ENCODE measurements at regions not wholly inside any gene's neighbourhood (a gene's known extent, or its start where the extent isn't known, plus 50 kb on each side); places are given as distances from the start of the nearest gene placed in this dataset.

DNA sequence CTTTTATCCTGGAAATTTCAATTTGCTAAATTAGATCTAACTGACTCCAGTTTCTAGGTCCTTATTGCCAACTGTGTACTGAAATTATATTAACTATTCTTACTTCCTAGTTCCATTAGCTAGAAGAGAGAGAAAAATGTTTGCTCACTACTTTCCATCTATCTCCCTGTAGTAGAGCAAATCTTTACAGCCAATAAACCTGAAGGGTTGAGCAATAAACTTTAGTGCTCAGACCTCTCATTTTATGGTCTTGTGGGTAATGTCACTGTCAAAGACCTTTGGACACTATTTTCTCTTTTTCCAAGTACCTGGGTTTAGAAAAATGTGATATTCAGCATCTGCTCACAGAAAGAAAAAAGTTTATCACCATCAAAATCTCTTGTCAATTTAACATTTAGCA is 237.5 kb upstream of the GEMIN8 start:
- TF ChIP-seq POLR2A (IDR thresholded peaks at IDR 0.05; ENCODE audit: low read depth, low read length) (no peak), TAF1 (IDR thresholded peaks at IDR 0.05; ENCODE audit: borderline replicate concordance, low read depth, low read length) (no peak), POLR2AphosphoS5 (IDR thresholded peaks at IDR 0.05; ENCODE audit: low read depth, low read length) (no peak)
- FAIRE-seq (no peak), DNase-seq (ENCODE audit: insufficient read length) (no peak)

DNA sequence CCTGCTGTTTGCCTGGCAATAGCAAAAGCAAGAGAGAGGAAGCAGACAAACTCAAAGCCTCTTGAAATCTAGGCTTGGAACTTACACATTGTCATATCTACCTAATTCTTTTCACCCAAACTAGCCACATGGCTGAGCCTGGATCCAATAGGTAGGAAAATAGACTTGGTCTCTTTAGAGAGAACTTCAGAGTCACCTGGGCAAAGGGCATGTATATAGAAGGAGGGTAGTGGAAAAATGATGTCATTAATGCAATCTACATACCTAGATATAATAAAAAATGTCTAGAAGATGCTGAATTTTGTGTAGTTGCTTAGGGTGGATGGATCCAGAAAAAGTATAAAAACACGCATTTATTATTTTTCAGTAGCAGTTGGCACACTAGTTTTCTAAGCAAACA is 237.0 kb upstream of the GEMIN8 start:
- no peak for FAIRE-seq
- no peak for DNase-seq (ENCODE audit: insufficient read length)
- no peak for TF ChIP-seq POLR2AphosphoS5 (IDR thresholded peaks at IDR 0.05; ENCODE audit: low read depth, low read length)
- no peak for TF ChIP-seq POLR2A (IDR thresholded peaks at IDR 0.05; ENCODE audit: low read depth, low read length)
- no peak for TF ChIP-seq TAF1 (IDR thresholded peaks at IDR 0.05; ENCODE audit: borderline replicate concordance, low read depth, low read length)

DNA sequence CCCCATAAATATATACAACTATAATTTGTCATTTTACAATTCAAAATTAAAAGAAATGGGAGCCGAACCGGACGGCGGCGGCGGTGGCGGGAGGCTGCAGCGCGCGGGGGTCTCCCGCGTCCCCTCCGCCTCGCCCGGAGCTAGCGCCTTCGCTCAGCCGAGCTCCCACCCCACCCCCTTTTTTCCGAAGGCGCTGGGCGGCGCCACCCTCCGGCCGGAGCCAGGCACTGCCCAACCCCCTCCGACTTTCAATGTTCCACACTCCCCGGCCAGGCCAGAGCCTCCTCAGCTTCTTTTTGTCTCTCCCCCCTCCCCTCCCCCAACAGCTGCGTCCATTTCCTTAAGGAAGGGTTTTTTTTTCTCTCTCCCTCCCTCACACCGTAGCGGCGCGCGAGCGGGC is 214.1 kb upstream of the GEMIN8 start:
- DNase-seq (ENCODE audit: insufficient read length) (no peak), FAIRE-seq (no peak)
- no peak for TF ChIP-seq TAF1 (IDR thresholded peaks at IDR 0.05; ENCODE audit: borderline replicate concordance, low read depth, low read length)
- TF ChIP-seq POLR2AphosphoS5 (IDR thresholded peaks at IDR 0.05; ENCODE audit: low read depth, low read length): no peak

DNA sequence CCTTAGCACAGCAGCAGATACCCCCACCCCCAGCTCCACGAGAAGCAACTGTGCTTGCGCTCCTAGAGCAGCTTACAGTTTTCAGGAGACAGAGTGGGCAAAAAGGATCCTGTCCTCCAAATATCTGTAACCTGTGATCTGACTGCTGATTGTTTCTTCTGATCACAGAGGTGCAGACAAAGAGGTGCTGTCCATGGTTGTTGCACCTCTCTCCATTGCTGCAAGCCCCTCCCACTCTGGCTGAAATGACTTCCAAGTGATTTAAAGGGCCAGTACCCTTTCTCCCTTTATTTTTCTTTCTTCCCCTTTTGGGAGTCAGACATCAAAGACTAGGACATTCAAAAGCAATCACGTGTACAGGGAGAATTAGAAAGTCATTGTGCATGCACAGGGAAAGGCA is 205.3 kb upstream of the GEMIN8 start:
- TF ChIP-seq POLR2AphosphoS5 (IDR thresholded peaks at IDR 0.05; ENCODE audit: low read depth, low read length) (no peak), TAF1 (IDR thresholded peaks at IDR 0.05; ENCODE audit: borderline replicate concordance, low read depth, low read length) (no peak), POLR2A (IDR thresholded peaks at IDR 0.05; ENCODE audit: low read depth, low read length) (no peak)
- DNase-seq (ENCODE audit: insufficient read length): no peak
- no peak for FAIRE-seq

DNA sequence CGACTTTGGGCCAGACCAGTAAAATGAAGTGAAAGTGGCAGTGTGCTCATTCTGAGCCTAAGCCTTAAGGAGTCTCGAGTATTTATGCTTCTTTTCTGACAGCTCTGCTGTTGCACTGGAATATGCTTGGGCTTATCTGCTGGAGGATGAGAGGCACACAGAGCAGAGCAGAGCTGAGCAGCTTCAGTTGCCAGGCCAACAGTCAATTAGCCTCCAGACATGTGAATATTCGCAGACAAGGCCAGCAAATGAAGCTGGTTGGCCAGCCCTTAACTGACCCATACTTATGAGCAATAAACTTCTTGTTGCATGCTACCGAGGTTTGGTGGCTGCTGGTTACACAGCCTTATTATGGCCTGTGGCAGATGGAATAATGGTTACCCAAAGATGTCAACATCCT is 203.0 kb upstream of the GEMIN8 start:
- no peak for TF ChIP-seq TAF1 (IDR thresholded peaks at IDR 0.05; ENCODE audit: borderline replicate concordance, low read depth, low read length)
- no peak for TF ChIP-seq POLR2AphosphoS5 (IDR thresholded peaks at IDR 0.05; ENCODE audit: low read depth, low read length)
- no peak for TF ChIP-seq POLR2A (IDR thresholded peaks at IDR 0.05; ENCODE audit: low read depth, low read length)
- DNase-seq (ENCODE audit: insufficient read length) (no peak), FAIRE-seq (no peak)

GRCh38 chrX:14228611-14229010 is 198.9 kb upstream of the GEMIN8 start:
- no peak for FAIRE-seq
- TF ChIP-seq POLR2A (IDR thresholded peaks at IDR 0.05; ENCODE audit: low read depth, low read length) (no peak), TAF1 (IDR thresholded peaks at IDR 0.05; ENCODE audit: borderline replicate concordance, low read depth, low read length) (no peak), POLR2AphosphoS5 (IDR thresholded peaks at IDR 0.05; ENCODE audit: low read depth, low read length) (no peak)
- DNase-seq (ENCODE audit: insufficient read length): no peak

GRCh38 chrX:14220386-14220944 is 190.8 kb upstream of the GEMIN8 start:
- FAIRE-seq (no peak), DNase-seq (ENCODE audit: insufficient read length) (no peak)
- TF ChIP-seq POLR2AphosphoS5 (IDR thresholded peaks at IDR 0.05; ENCODE audit: low read depth, low read length): no peak
- TF ChIP-seq TAF1 (IDR thresholded peaks at IDR 0.05; ENCODE audit: borderline replicate concordance, low read depth, low read length): no peak
- no peak for TF ChIP-seq POLR2A (IDR thresholded peaks at IDR 0.05; ENCODE audit: low read depth, low read length)

DNA sequence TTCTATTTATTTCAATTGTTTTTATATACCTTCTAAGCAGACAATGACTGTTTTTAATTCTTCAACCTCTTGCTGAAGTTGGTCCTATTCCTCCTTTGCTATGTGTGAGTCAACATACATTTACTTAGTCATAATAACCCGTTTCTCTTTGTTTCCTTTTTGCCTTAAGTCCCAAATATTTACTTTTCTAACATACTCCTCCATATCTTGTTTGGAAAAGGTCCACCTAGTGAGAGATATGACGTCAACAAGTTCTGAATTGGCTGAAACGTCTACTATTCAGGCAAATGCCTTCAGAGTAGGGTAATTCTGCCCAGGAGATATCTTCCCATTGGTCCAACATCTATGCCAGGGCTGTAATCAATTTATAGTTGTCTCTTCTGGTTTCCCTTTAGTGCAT is 179.3 kb upstream of the GEMIN8 start:
- FAIRE-seq (no peak), DNase-seq (ENCODE audit: insufficient read length) (no peak)
- TF ChIP-seq TAF1 (IDR thresholded peaks at IDR 0.05; ENCODE audit: borderline replicate concordance, low read depth, low read length): no peak
- no peak for TF ChIP-seq POLR2A (IDR thresholded peaks at IDR 0.05; ENCODE audit: low read depth, low read length)
- TF ChIP-seq POLR2AphosphoS5 (IDR thresholded peaks at IDR 0.05; ENCODE audit: low read depth, low read length): no peak

DNA sequence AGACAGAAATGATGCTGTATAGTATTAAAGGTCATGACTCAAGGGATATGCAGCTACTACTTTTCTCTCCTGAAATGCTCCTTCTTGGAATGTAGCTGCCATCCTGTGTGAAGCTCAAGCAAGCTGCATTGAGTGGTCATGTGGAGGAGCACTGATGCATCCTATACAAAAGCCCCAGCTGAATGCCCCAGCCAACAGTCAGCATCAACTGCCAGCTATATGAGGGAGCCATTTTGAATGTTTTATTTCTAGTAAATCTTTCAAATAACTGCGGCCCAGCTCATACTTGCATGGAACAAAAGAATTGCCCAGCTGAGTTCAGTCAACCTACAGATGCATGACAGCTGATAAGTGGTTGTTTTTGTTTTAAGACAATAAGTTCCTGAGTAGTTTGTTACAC is 165.0 kb upstream of the GEMIN8 start:
- no peak for DNase-seq (ENCODE audit: insufficient read length)
- FAIRE-seq: no peak
- no peak for TF ChIP-seq POLR2AphosphoS5 (IDR thresholded peaks at IDR 0.05; ENCODE audit: low read depth, low read length)
- no peak for TF ChIP-seq POLR2A (IDR thresholded peaks at IDR 0.05; ENCODE audit: low read depth, low read length)
- no peak for TF ChIP-seq TAF1 (IDR thresholded peaks at IDR 0.05; ENCODE audit: borderline replicate concordance, low read depth, low read length)

- FAIRE-seq: no peak
- TF ChIP-seq POLR2AphosphoS5 (IDR thresholded peaks at IDR 0.05; ENCODE audit: low read depth, low read length) (no peak), TAF1 (IDR thresholded peaks at IDR 0.05; ENCODE audit: borderline replicate concordance, low read depth, low read length) (no peak), POLR2A (IDR thresholded peaks at IDR 0.05; ENCODE audit: low read depth, low read length) (no peak)
- DNase-seq (ENCODE audit: insufficient read length): no peak
Observed at GRCh38 chrX:14193547-14193946, 163.9 kb upstream of the GEMIN8 start.

DNA sequence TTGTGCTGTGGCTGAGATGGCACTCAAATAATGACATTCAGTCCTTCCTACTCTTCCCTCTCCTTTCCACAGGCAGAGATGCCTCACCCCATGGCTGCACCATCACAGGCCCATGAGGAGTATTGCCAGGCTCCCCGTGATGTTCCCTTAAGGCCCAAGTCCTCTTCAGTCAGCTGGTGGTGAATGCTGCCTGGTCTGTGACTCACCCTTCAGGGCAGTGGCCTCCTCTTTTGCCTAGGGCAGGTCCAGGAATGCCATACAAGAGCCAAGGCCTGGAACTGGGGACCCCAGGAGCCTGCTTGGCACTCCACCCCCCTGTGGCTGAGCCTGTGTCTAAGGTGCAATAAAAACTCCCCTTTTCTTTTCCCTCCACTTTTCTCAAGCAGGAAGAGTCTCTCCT is 144.2 kb upstream of the GEMIN8 start:
- TF ChIP-seq TAF1 (IDR thresholded peaks at IDR 0.05; ENCODE audit: borderline replicate concordance, low read depth, low read length) (no peak), POLR2AphosphoS5 (IDR thresholded peaks at IDR 0.05; ENCODE audit: low read depth, low read length) (no peak), POLR2A (IDR thresholded peaks at IDR 0.05; ENCODE audit: low read depth, low read length) (no peak)
- DNase-seq (ENCODE audit: insufficient read length): no peak
- no peak for FAIRE-seq

DNA sequence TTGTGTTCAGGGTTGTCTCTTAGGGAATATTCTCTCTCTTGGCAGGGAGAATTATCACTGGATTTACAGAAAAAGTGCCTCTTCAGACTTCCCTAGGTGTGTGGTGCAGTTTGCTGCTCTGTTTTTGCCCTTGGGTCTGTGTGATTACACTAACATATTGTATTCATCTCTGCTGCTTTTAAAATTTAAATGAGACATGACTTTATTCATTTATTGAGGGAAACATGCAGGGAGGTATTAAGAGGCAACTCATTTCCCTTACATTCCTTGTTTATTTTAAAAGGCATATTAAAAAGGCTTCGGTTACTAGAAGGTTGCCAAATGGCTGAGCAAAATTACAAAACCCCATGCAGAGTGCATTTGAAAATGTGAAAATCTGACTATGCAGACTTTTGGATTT is 135.1 kb upstream of the GEMIN8 start:
- DNase-seq (ENCODE audit: insufficient read length) (no peak), FAIRE-seq (no peak)
- TF ChIP-seq POLR2AphosphoS5 (IDR thresholded peaks at IDR 0.05; ENCODE audit: low read depth, low read length) (no peak), TAF1 (IDR thresholded peaks at IDR 0.05; ENCODE audit: borderline replicate concordance, low read depth, low read length) (no peak), POLR2A (IDR thresholded peaks at IDR 0.05; ENCODE audit: low read depth, low read length) (no peak)

DNA sequence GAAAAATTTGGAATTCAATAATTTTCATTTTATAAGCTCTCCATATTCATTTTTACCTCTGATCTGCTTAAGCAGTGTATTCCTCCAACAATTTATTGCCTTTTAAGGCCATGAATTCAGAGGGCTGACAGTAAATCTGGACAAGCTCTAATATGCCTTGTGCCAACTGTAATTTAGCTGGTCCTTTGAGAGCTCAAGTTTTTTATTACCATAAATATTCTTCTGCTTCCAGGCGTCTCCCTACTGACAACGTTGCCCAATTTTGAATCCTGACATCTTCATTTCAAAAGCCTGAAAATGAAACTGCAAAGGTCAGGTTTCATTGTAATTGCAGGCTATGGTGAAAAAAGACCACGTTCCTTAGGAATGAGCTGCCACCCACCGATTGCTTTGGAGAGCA is 95.8 kb upstream of the GEMIN8 start:
- FAIRE-seq (no peak), DNase-seq (ENCODE audit: insufficient read length) (no peak)
- TF ChIP-seq TAF1 (IDR thresholded peaks at IDR 0.05; ENCODE audit: borderline replicate concordance, low read depth, low read length): no peak
- TF ChIP-seq POLR2A (IDR thresholded peaks at IDR 0.05; ENCODE audit: low read depth, low read length): no peak
- no peak for TF ChIP-seq POLR2AphosphoS5 (IDR thresholded peaks at IDR 0.05; ENCODE audit: low read depth, low read length)

All from GM12892 (cell line).